Daoy (cell line): ENCODE measurements at regions not wholly inside any gene's neighbourhood (a gene's known extent, or its start where the extent isn't known, plus 50 kb on each side); places are given as distances from the start of the nearest gene placed in this dataset.
A peak's percentile ranks its signal among the peaks of the same experiment; 100 is the strongest.

Experiments
- DNase-seq: peaks from one replicate; pipeline ENCODE4 v3.0.0-alpha.2; 2015; ENCODE audit warnings: low read depth

- DNase-seq: peak; percentile 65
Measured at GRCh38 chr3:124409650-124410275, 320.5 kb upstream of the UMPS start.

- no peak for DNase-seq
Measured at GRCh38 chr3:124410471-124410870, 319.8 kb upstream of the UMPS start.

- DNase-seq: no peak
Measured at GRCh38 chr3:124411728-124412127, 318.5 kb upstream of the UMPS start.

GRCh38 chr3:124412644-124413043 lies 317.6 kb upstream of the UMPS start:
- DNase-seq: no peak

GRCh38 chr3:124413393-124413792 lies 316.9 kb upstream of the UMPS start:
- no peak for DNase-seq

- DNase-seq: no peak
Measured at GRCh38 chr3:124413989-124414598, 316.2 kb upstream of the UMPS start.

GRCh38 chr3:124415446-124415960 lies 314.7 kb upstream of the UMPS start:
- DNase-seq: no peak

- DNase-seq: no peak
Measured at GRCh38 chr3:124419303-124419702, 310.9 kb upstream of the UMPS start.

- no peak for DNase-seq
Measured at GRCh38 chr3:124420392-124420791, 309.9 kb upstream of the UMPS start.

GRCh38 chr3:124422805-124423204 lies 307.4 kb upstream of the UMPS start:
- no peak for DNase-seq

- no peak for DNase-seq
Measured at GRCh38 chr3:124424396-124424795, 305.9 kb upstream of the UMPS start.

GRCh38 chr3:124425972-124426371 lies 304.3 kb upstream of the UMPS start:
- no peak for DNase-seq

- no peak for DNase-seq
Measured at GRCh38 chr3:124428372-124429128, 301.7 kb upstream of the UMPS start.

GRCh38 chr3:124429129-124429815 lies 301.0 kb upstream of the UMPS start:
- DNase-seq: peak; percentile 75

- DNase-seq: no peak
Measured at GRCh38 chr3:124431331-124431994, 298.8 kb upstream of the UMPS start.

- no peak for DNase-seq
Measured at GRCh38 chr3:124434176-124434575, 296.1 kb upstream of the UMPS start.

GRCh38 chr3:124435467-124435866 lies 294.8 kb upstream of the UMPS start:
- DNase-seq: no peak

- no peak for DNase-seq
Measured at GRCh38 chr3:124438813-124439212, 291.4 kb upstream of the UMPS start.

GRCh38 chr3:124439603-124440002 lies 290.6 kb upstream of the UMPS start:
- DNase-seq: no peak

- no peak for DNase-seq
Measured at GRCh38 chr3:124441766-124442165, 288.5 kb upstream of the UMPS start.

GRCh38 chr3:124442463-124442862 lies 287.8 kb upstream of the UMPS start:
- peak; percentile 8 for DNase-seq

GRCh38 chr3:124443446-124443845 lies 286.8 kb upstream of the UMPS start:
- DNase-seq: no peak
